Kidney epithelial cell (primary cell): ENCODE measurements at regions not wholly inside any gene's neighbourhood (a gene's known extent, or its start where the extent isn't known, plus 50 kb on each side); places are given as distances from the start of the nearest gene placed in this dataset.

ENCODE experiments used
- DNase-seq: peaks from one replicate; pipeline ENCODE4 v3.0.0-alpha.2; 2010; ENCODE audit warnings: low read depth
- H3K27me3 ChIP-seq: 2 replicates; pipeline ENCODE4 v1.6.0; 2011; ENCODE audit warnings: low read length; ENCODE audit not compliant: control insufficient read depth, insufficient read depth
- H3K36me3 ChIP-seq: 2 replicates; pipeline ENCODE4 v1.5.1; 2011; ENCODE audit warnings: low read length; ENCODE audit not compliant: control insufficient read depth, insufficient read depth
- H3K4me3 ChIP-seq: 2 replicates; pipeline ENCODE4 v1.5.1; 2011; ENCODE audit warnings: low read depth, mild to moderate bottlenecking, control low read depth, low read length
- TF ChIP-seq, protein P1 (sequence below): IDR thresholded peaks from 2 replicates; pipeline ENCODE4 v1.5.1; 2011; ENCODE audit warnings: mild to moderate bottlenecking, moderate library complexity, low read length, control low read depth, inconsistent platforms; ENCODE audit not compliant: insufficient read depth, poor library complexity, severe bottlenecking

- Histone ChIP-seq H3K36me3 (no peaks in the 10 kb centered on the region), H3K27me3 (no peaks in the 10 kb centered on the region), H3K4me3 (no peak overlapping the region)
- TF ChIP-seq, protein P1, sequence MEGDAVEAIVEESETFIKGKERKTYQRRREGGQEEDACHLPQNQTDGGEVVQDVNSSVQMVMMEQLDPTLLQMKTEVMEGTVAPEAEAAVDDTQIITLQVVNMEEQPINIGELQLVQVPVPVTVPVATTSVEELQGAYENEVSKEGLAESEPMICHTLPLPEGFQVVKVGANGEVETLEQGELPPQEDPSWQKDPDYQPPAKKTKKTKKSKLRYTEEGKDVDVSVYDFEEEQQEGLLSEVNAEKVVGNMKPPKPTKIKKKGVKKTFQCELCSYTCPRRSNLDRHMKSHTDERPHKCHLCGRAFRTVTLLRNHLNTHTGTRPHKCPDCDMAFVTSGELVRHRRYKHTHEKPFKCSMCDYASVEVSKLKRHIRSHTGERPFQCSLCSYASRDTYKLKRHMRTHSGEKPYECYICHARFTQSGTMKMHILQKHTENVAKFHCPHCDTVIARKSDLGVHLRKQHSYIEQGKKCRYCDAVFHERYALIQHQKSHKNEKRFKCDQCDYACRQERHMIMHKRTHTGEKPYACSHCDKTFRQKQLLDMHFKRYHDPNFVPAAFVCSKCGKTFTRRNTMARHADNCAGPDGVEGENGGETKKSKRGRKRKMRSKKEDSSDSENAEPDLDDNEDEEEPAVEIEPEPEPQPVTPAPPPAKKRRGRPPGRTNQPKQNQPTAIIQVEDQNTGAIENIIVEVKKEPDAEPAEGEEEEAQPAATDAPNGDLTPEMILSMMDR = no peak
- DNase-seq = no peak
These were observed 537.3 kb downstream of the TMTC2 start for GRCh38 chr12:83224012-83224411.

GRCh38 chr12:83220774-83221173, 534.1 kb downstream of the TMTC2 start:
- no peaks in the 10 kb centered on the region for H3K27me3 ChIP-seq
- no peaks in the 10 kb centered on the region for H3K36me3 ChIP-seq
- H3K4me3 ChIP-seq = no peak overlapping the region
- TF ChIP-seq, protein P1 = no peak
- DNase-seq = no peak

DNA sequence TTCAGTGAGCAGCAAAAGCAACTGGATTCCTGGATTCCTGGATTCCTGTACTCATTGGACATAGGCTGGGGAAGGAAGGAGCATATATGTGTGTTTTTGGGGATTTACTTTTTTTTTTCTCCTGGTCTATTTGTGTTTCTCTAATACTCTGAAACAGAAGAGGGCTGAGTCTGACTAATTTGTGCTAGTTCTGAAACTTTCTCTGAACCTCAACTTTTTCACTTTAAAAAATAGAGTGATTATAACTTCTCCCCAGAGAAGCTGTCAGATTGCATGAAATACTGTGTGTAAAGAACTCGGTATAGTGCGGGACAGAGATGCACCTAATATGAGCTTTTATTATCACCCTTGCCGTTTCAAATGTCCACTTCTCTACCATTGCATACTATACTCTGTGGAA, 529.5 kb downstream of the TMTC2 start:
- Histone ChIP-seq H3K27me3 (no peaks in the 10 kb centered on the region), H3K36me3 (no peaks in the 10 kb centered on the region), H3K4me3 (no peak overlapping the region)
- DNase-seq = no peak
- TF ChIP-seq, protein P1 = no peak

DNA sequence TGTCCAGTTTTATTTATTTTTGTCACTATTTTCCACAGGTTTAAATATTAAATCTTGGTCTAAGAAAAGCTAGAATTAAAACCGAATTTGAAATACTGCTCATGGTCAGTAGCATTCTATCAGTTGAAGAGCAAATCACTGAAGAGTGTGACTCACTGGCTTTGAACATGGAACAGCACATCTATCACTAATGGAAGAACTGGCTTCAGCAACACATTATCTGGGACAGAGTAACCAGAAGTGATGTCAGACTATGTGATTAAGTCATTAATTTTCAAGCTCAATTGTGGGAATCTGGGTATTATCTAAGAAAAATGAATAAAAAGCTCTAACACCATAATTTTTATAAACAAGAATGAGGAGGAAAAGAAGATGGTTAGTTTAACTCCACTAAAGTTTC, 527.5 kb downstream of the TMTC2 start:
- TF ChIP-seq, protein P1 = no peak
- H3K36me3 ChIP-seq = no peaks in the 10 kb centered on the region
- H3K4me3 ChIP-seq = no peak overlapping the region
- DNase-seq = no peak
- no peaks in the 10 kb centered on the region for H3K27me3 ChIP-seq

- Histone ChIP-seq H3K36me3 (no peaks in the 10 kb centered on the region), H3K27me3 (no peaks in the 10 kb centered on the region), H3K4me3 (no peak overlapping the region)
- TF ChIP-seq, protein P1 = no peak
- no peak for DNase-seq
These were observed 524.2 kb downstream of the TMTC2 start for GRCh38 chr12:83210933-83211332.

DNA sequence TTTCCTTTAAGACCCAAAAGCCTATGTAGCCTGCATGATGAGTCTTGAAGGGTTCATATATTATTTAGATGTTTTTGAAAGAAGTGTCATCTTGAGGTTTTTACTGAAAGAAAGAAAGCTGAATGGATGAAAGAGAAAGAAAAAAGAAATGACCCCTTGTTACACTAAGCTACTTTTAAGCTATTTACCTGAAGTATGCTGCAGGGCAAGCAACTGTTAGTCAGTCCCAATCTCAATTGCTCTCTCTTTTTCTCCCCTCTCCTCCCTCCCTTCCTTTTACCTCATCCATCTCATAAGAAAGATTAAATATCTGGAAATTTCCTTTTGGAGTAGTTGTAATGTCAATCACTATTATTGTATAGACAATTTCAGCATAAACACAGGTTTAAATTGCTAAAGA, 512.4 kb downstream of the TMTC2 start:
- Histone ChIP-seq H3K36me3 (no peaks in the 10 kb centered on the region), H3K27me3 (no peaks in the 10 kb centered on the region), H3K4me3 (no peak overlapping the region)
- no peak for DNase-seq
- TF ChIP-seq, protein P1 = no peak
